HFFc6 (cell line): ENCODE measurements at regions not wholly inside any gene's neighbourhood (a gene's known extent, or its start where the extent isn't known, plus 50 kb on each side); places are given as distances from the start of the nearest gene placed in this dataset.

ENCODE experiments used
- DNase-seq: peaks from one replicate; pipeline ENCODE4 v3.0.0-alpha.2; 2018
- H3K27ac Mint-ChIP-seq: 2 replicates; pipeline ENCODE4 v1.8.0; 2020; ENCODE audit warnings: mild to moderate bottlenecking, mixed read lengths
- H3K27me3 Mint-ChIP-seq: 2 replicates; pipeline ENCODE4 v1.8.0; 2021; ENCODE audit warnings: mild to moderate bottlenecking, moderate library complexity, mixed read lengths; ENCODE audit not compliant: insufficient read depth
- H3K36me3 Mint-ChIP-seq: 2 replicates; pipeline ENCODE4 v1.8.0; 2021; ENCODE audit warnings: low read depth, mixed read lengths
- H3K4me1 Mint-ChIP-seq: 2 replicates; pipeline ENCODE4 v1.8.0; 2020; ENCODE audit warnings: low read depth, mixed read lengths
- H3K4me3 Mint-ChIP-seq: 2 replicates; pipeline ENCODE4 v1.8.0; 2020; ENCODE audit warnings: mild to moderate bottlenecking, moderate library complexity, mixed read lengths
- H3K9me3 Mint-ChIP-seq: 2 replicates; pipeline ENCODE4 v1.8.0; 2020; ENCODE audit warnings: mild to moderate bottlenecking, mixed read lengths
- CTCF ChIP-seq: fragments of 200-600 bp; sonication (generic); IDR thresholded peaks from 2 replicates; pipeline ENCODE4 v1.5.0; 2021; ENCODE audit warnings: antibody characterized with exemption, mild to moderate bottlenecking

GRCh38 chr20:16178546-16179135 is 394.6 kb downstream of the KIF16B start:
- no peak for TF ChIP-seq CTCF
- DNase-seq, result no peak
- Mint-ChIP-seq H3K4me1 (no peaks in the 10 kb centered on the region), H3K27me3 (no peaks in the 10 kb centered on the region), H3K9me3 (peaks cover 70% of the 10 kb centered on the region), H3K4me3 (no peak overlapping the region), H3K27ac (no peak overlapping the region), H3K36me3 (no peaks in the 10 kb centered on the region)

- no peaks in the 10 kb centered on the region for H3K4me1 Mint-ChIP-seq
- no peak overlapping the region for H3K27ac Mint-ChIP-seq
- no peak overlapping the region for H3K4me3 Mint-ChIP-seq
- DNase-seq, result no peak
- no peaks in the 10 kb centered on the region for H3K27me3 Mint-ChIP-seq
- H3K36me3 Mint-ChIP-seq, result no peaks in the 10 kb centered on the region
- TF ChIP-seq CTCF, result no peak
- peaks cover 59% of the 10 kb centered on the region for H3K9me3 Mint-ChIP-seq
These were observed 397.8 kb downstream of the KIF16B start for GRCh38 chr20:16175322-16175961.

GRCh38 chr20:16174311-16174710 is 398.9 kb downstream of the KIF16B start:
- Mint-ChIP-seq H3K9me3 (peaks cover 54% of the 10 kb centered on the region), H3K27ac (no peak overlapping the region), H3K4me1 (no peaks in the 10 kb centered on the region), H3K36me3 (no peaks in the 10 kb centered on the region), H3K27me3 (no peaks in the 10 kb centered on the region), H3K4me3 (no peak overlapping the region)
- no peak for DNase-seq
- no peak for TF ChIP-seq CTCF

- Mint-ChIP-seq H3K4me3 (no peak overlapping the region), H3K36me3 (no peaks in the 10 kb centered on the region), H3K4me1 (no peaks in the 10 kb centered on the region), H3K27me3 (no peaks in the 10 kb centered on the region), H3K9me3 (peaks cover 53% of the 10 kb centered on the region), H3K27ac (no peak overlapping the region)
- TF ChIP-seq CTCF, result no peak
- DNase-seq, result no peak
These were observed 400.2 kb downstream of the KIF16B start for GRCh38 chr20:16173044-16173443.

DNA sequence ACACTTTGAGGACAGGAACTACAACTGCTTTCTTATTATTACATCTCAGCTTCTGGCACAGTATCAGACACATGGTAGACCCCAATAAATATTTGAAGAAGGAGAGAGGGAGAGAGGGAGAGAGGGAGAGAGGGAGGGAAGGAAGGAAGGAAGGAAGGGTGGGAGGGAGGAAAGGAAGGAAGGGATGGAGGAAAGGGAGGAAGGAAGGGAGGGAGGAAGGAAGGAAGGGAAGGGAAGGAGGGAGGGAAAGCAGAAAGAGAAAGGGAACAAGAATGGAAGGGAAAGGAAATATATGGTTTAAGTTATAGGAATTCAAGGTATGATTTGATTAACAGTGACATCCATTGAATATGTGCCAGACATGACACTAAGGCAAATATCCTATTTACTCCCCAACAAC is 402.1 kb downstream of the KIF16B start:
- H3K4me3 Mint-ChIP-seq, result no peak overlapping the region
- DNase-seq, result no peak
- H3K27me3 Mint-ChIP-seq, result no peaks in the 10 kb centered on the region
- H3K27ac Mint-ChIP-seq, result no peak overlapping the region
- H3K4me1 Mint-ChIP-seq, result no peaks in the 10 kb centered on the region
- no peaks in the 10 kb centered on the region for H3K36me3 Mint-ChIP-seq
- no peak for TF ChIP-seq CTCF
- peaks cover 51% of the 10 kb centered on the region for H3K9me3 Mint-ChIP-seq
